ENCODE measurements at regions not wholly inside any gene's neighbourhood (a gene's known extent, or its start where the extent isn't known, plus 50 kb on each side); places are given as distances from the start of the nearest gene placed in this dataset.

DNA sequence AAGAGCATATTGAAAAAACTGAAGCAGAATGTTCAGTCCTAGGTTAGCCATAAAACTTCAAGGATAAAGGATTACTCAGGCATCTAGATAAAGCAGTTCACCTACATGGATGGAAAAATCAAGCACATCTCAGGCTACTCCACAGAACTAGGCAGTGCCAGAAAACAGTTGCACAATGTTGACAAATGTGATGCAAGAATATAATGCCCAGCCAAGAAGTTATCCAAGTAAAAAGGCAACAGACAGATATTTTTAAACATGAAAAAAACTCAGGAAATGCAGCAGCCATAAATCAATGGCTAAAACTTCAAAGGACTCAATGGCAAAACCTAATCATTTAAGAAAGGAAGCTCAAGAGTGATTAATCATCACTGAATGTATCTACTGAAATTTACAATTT, 456.0 kb upstream of the FAM241A start:
- DNase-seq: no peak

DNA sequence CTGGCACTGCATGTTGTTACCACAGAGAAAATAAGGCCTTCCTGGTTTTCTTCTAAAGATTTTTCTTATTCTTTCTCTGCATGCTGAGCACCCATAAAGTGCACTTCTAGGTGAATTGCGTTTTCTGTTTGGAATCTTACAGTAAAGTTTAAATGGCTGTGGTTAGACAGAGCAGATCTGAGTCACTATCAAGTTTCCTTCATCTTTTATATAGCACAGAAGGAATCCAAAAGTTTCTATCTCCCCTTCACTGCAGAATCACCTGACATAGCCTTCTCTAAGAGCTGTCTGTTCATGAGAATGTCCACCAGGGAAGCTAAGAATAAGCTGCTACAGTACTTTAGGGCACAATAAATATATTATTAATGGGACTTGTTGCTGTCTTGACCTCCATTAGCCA, 455.5 kb upstream of the FAM241A start:
- no peak for DNase-seq

DNA sequence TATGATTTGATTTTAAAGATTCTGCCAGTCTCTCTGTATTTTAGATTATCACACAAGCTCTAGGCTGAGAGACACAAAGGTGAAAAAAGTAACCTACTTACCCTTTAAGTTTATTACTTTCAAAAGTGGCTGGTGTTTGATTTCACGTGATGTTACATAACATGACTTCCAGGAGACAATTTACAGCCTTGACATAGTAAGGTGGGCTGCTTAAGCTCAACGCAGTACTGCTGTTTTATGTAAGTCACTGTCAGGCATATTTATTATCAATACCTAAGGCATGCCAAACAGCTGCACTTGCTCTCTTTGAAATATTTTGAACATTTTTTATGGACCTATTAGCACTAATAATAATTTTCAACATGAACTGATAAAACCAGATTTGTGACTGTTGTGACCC, 451.5 kb upstream of the FAM241A start:
- DNase-seq: no peak

DNA sequence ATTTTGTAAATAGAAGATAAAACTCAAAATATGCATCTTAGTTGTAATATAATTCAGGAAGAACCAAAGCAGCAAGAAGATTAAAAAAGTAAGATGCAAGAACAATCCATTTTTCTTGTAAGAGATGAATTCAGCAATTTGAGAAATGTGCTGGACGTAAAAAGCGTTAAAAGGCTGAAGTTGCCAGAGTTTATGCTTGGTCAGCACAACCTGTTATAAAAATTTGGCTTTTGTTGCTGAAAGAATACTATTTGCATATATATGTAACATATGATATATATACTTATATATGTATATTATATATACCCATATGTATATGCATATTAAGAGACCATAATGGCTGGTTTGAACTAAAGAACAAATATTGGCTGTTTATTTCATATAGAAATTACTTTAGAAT, 449.6 kb upstream of the FAM241A start:
- no peak for DNase-seq

DNA sequence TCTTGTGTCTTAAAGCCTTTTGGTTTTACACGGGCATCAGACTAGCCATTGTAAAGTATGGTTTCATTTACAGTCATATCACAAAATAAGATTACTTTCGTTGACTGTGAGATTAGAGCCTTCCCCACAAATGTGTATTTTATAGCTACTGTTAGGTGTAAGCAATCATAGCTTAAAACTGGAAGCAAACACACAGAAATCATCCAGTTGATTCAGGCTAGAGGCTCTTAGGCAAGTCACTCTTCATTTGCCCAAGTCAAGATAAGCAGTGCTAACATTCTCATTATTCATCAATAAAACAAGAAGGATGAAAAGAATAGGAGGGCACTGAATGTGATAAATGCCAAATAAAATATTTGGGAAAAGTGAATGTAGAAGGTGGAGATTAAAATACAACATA, 448.7 kb upstream of the FAM241A start:
- DNase-seq: no peak

DNA sequence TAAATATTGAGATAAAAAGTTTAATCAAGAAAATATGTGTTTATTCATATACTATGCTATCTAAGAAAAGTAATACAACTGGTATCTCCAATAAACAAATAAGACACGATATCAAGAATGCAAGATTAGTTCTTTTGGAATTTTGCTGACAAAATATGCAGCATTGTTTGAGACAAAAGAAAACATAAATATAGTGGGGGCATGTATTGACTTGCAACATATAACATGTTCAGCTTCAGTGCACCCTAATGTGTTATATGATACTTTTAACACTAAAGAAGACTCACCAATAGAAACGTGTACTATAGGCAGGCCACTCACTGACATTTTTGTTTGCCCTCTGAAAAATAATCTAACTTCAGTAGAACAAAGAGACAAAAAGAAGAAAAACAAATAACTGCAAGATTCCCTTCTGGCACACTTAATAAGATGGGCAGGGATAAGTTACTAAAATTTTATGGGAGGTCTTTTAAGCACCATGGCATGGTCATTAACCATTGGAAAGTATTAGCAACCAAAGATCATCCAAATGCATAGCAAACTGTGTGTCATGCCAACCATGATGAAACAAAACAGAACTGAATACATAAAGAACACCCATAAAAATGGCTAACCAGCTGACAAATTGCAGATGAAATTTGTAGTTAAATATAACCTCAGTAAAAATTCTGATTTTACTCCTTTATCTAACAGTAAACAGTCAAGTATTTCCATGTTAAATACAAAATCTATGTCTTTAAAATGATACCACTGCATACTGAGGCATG, 447.9 kb upstream of the FAM241A start:
- no peak for DNase-seq

DNA sequence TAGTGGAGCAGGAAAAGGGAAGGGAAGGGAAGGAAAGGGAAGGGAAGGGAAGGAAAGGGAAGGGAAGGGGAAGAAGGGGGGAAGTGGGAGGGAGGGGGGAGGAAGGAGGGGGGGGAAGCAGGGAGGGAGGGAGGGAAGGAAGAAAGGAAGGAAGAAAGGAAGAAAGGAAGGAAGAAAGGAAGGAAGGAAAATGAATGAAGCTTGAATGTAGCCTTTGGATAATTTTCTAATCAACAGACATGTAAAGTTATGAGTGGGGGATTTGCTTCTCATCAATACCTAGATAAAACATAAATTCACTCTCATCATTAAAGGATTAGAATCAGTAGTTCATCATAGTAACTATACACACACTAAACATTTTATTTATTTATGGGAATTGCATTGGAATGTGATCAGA, 446.9 kb upstream of the FAM241A start:
- DNase-seq: no peak

DNA sequence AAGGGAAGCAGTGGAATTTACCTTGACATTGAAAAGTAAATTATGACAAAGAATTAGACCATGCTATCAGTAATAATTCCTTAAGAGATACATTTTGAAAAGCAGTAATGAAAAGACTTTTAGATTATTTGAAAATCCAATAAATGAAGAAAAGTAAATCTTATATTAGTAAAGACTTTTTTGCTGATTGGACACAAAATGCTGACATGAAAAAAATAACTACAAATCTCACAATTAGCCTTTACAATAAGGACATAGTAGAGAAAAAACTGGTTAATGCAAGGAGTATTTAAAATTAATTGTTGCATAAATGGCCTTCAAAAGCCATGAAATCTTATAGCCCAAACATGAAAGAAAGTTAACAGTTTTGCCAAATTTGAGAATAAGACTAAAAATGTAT, 446.1 kb upstream of the FAM241A start:
- DNase-seq: no peak

DNA sequence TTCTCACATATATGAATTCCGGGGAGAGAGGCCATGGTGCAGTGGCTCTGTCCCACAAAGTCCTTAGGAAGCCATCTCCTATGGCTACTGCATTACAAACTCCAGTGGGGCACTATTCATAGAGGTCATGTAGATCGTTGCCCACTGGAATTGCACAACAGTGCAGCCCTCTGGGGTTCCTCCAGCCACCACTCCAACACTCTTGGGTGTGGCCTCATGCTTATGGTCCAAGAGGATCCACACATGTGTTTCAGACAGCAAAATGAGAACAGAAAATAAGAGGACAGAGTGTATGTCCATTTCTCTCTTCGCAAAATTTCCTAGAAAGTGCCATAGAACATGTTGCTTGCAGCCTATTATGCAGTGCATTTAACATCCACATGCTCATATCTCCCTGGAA, 444.2 kb upstream of the FAM241A start:
- DNase-seq: no peak

DNA sequence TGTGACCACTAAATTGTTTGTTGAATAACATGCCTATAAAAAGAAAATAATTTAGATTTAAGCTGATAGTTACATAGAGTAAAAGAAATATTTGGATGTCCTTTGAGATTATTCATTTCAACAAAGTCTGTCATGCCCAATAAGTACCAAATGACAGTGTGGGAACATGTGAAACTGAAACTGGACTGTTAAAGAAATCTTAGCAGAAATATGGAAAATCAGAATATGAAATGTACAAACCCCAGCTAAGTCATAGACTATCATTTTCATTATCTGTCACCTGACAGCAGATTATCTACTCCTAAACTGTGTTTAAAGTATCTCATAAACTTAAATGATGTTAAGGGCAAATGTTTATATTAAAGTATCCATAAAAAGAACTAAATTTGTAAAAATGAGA, 437.8 kb upstream of the FAM241A start:
- no peak for DNase-seq

DNA sequence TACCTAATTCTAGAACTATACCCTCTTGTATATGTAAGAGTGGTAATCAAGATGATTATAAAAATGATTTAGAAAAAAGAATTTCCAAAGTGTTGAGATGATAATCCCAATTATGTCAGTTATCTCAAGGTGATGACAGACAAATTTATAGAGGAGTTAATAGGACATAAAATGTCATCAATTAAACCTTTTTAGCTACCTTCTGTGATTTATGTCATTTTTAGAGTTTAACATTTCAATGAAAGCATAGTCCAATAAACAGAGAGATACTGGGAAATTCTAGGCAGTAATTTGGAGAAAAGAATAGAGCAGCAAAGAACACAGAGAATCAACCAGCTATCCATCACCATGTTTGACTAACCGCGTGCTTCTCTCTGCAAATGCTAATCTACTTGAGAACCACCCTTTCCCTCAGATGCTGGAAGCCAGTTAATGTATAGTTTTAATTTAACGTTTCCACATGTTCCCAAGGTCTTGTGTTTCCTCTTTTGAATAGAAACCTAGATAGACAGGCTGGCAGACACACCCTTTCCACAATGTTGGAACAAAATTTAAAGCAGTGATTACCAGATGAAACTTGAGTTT, 433.1 kb upstream of the FAM241A start:
- DNase-seq: no peak

DNA sequence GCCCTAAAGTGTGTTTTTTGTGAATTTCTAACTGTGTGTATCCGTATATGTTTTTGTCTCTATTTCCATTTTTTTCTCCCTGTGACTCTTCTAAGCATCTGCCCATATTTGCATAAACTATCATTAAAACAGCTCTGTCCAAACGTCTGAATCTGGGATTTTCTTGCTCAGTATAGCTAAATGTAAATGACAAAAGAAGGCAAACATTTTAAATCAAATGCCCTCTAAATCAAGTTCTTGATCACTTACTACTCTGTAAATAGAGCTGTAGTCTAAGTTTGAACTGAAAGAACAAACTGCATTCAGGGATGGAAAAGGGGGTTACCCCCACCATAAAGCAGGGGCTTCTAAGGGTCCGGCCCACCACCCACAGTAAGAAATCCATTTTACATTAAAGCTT, 432.0 kb upstream of the FAM241A start:
- DNase-seq: no peak

DNA sequence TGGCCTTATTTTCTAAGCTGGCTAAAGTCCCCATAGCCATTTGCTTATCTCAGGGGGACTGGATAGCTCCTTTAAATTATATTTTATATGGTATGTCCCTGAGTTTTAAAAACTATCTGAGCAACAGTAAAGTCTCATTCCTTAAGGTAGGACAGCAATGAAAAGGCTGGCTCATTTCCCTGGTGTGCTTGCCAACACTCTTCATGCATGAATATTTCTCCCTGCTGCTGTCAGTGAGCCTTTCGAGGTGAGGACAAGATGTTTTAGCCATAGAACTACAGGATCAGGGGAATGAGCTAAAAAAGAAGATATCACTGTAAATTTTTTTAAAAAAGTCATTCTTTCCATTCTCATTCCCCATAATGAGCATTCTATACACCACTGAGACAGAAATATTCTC, 427.3 kb upstream of the FAM241A start:
- DNase-seq: no peak

DNA sequence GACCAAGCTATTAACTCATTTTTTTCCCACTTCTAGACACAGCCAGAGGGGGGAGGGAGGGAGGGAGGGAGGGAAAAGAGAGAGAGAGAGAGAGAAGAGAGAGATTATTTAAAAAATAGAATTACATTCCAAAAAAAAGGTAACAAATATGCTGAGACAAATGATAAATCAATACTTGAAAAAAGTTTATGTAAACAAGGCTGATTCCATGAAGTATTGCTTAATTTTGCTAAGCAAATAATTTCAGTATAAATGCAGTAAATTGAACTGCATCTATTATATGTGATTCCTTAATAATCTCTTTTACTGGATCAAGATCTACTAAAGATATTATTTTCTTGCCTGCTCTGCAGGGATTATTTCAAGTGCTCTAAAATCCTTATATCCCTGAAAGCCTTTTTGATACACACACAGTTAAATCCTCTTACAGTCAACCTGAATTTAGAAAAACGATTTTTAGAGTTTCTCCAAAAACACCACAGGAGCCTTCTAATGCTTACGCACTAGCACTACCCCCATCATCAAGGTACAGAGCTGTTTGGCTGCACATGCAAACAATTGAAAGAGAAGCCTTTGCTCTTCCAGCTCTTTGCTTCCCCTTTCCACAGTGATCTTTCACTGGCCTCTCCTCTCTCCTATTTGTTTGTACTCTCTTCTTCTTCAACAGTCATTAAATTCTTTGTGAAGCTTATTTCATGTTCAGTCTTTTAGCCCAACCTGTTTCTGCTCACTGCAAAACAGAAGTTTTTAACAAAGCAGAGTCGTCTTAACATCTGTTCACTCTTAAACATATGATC, 426.3 kb upstream of the FAM241A start:
- no peak for DNase-seq

DNA sequence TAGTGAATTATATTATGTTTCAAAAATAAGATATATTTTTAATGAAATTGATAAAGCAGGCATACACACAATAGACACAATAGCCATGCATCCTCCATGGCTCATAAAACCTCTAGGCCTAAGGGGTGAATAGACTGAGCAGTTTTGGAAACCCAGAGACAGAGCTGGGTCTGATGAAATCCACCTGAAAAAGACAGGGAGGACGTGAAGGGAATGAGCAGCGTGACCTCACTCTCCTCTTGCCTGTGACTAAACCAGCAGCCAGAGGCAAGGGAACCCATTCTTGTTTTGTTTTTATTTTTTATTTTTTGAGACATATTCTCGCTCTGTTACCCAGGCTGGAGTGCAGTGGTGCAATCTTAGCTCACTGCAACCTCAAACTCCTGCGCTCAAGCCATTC, 424.4 kb upstream of the FAM241A start:
- no peak for DNase-seq

DNA sequence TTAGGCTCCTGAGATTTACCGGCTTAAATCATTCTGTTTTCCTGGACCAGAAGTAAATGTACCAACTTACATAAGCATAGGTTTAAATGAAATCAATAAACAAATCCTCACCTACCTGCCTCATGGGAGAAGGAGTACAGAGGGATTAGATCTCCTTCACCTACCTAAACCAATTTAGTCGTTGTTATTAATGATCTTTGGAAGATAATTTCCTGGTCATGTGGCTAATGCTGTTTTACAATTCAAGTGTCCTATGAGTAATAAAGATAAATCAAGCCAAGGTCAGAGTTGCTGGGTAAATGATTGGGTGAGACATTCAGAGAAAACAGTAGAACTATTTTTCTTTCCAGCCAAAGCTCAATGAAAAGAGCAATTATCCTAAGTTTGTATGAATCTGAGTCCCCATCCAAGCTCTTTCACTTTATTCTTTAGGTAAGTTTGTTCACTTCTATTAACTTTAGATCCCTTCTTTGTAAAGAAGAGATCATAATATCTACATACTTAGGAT, 423.0 kb upstream of the FAM241A start:
- no peak for DNase-seq

DNA sequence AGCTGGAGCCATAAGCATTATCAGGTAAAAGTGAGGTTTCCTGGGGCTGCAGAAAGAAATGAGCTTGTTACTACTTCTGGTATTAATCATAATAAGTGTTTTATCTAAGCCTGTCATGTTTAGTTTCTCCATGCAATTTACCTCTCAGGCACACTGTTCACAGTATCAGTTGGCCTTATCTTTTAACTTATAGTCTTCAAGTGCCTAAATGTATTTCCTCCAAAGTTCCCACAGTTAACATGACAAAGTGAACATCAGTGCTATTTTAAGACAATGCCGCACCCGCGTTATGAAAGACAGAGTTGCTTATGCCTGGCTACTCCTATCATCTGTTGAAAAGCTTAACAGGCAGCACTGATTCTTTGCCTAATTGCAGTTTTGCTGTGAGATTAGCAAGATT, 408.7 kb upstream of the FAM241A start:
- DNase-seq: no peak

DNA sequence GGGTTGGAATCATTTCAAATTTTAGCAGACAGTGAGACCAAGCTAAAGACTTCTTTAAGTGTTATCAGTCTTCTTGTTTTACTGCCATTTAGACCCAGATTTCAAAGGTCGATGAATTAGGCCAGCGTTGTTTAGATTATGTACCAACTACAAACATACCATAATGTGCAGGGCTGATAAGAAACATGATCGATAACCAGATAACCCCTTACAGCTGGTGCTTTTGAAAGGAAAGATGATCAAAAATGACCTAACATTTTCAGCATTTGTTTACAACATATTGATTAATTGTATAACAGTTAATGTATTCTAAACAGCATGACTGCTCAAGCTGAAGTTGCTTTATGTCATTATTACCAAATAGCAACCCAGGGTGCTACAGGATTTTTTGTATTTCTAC, 400.4 kb upstream of the FAM241A start:
- no peak for DNase-seq

DNA sequence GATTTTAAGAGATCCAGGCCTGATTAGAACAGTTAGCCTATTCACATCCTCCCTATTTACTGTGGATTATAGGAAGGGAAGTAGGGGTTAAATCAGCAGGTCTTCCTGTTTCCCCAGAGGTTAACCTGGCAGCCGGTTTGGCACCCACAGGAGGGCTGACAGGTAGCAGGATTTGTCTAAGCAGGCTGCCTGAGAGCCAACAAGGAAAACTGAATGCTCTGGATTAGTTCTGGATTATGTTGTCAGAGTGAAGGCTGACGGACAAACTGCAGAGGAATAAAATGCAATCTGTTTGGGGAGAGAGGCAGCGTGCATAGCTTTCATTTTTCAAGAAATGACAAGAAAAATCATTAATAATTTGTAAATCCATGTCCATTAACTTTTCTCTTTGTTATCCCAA, 397.1 kb upstream of the FAM241A start:
- DNase-seq: no peak

DNA sequence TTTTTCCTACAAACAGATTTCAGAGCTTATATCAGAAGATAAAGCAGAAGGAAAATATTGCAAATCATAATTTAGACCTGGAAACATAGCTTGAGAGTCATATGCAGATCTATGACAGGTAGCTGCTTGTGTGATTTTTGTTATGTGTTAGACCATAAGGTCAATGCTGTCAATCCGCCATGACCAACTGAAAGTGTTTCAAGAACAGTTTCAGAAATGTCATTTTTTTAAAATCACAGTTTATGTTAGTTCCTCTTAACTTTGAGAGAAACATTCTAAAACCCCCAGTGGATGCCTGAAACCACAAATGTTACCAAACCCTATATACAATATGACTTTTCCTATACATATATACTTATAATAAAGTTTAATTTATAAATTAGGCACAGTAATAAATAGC, 391.3 kb upstream of the FAM241A start:
- DNase-seq: no peak

DNA sequence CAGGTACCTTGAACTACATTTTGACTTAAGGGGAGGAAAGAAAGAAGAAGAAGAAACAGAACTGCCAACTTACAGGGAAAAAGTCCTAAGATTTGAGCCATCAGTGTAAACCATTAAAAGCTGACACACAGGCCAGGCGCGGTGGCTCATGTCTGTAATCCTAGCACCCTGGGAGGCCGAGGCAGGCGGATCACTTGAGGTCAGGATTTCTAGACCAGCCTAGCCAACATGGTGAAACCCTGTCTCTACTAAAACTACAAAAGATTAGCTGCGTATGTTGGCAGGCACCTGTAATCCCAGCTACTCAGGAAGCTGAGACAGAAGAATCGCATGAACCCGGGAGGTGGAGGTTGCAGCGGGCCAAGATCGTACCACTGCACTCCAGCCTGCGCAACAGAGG, 389.7 kb upstream of the FAM241A start:
- DNase-seq: no peak

DNA sequence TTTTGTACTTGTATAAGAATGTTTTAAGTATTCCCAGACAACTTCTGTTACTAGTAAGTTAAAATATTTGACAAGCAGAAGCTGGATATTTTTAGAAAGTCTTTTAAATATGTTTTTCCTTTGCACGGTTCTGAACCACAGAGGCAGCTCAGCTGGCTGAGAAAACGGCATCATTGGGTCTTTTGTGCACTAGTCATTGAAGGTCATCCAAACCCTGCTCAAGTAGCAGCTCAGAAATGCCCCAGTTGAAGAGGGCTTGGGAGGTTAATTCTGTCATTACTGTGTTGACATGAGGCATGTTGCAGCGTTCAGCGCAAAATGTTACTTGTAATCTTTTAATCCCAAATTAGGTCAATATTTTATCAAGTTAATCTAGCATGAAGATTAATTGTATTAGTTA, 383.7 kb upstream of the FAM241A start:
- no peak for DNase-seq

DNA sequence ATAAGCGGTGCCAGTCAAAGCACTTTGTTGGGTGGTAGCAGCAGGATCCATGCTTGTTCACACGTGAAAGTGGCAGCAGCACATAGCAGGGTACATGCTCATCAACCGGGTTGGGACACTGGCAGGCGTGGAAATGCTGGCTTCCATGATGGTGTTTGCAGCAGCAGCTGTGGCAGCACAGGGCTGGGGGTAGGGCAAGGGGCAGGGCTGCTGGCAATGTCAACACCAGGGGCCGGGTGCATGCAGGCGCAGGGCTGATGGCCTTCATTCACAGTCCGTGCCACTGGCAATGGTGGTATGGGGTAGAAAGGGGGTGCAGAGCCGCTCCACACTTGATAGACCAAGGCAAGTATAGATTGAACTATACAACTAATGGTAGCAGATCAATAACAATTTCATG, 374.7 kb upstream of the FAM241A start:
- DNase-seq: no peak

DNA sequence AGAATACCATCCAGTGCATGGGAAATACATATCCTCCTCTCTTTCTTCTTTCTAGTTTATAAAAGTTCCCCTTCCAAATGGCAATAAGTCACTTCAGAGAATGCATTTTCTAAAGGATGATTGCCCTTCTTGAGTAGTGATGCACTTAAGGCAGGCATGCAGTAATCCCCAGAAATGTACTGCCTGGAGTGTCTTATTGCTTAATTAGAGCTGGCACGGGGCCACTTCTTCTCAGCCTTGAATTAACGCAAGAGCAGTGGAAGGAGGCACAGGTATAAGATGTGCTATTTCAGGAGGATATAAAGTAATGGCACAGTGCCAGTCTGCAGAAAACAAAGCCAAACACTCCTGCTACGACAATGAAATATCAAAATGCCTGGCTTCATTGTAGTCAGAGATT, 371.4 kb upstream of the FAM241A start:
- DNase-seq: no peak
